Aorta (tissue), 5 donors: ENCODE measurements at regions not wholly inside any gene's neighbourhood (a gene's known extent, or its start where the extent isn't known, plus 50 kb on each side); places are given as distances from the start of the nearest gene placed in this dataset.
"Not testable (repeated sequence)": the region's sequence is repeated elsewhere in the genome, so short reads cannot be mapped to it uniquely, and the experiment has no call there.

ENCODE experiments used
- ATAC-seq: fragments of 200-7000 bp; cut with Tn5 transposase; one replicate; pipeline ENCODE4 v1.9.1; 2022; ENCODE audit warnings: moderate library complexity; ENCODE audit not compliant: low FRiP score
- DNase-seq, 2 donors: peaks; one replicate each; pipeline ENCODE4 v3.0.0-alpha.2; 2020
- H3K27ac ChIP-seq, 2 donors: one replicate each; pipeline ENCODE4 v1.5.1; 2013; ENCODE audit warnings: low read length in 2 of 2, mild to moderate bottlenecking in 2 of 2, moderate library complexity in 2 of 2, control low read depth in 1 of 2, inconsistent platforms in 1 of 2, low read depth in 1 of 2
- H3K27me3 ChIP-seq, 2 donors: one replicate each; pipeline ENCODE4 v1.6.1; 2013; ENCODE audit warnings: control low read depth in 1 of 2, low read length in 1 of 2, mild to moderate bottlenecking in 1 of 2, moderate library complexity in 1 of 2; ENCODE audit not compliant: insufficient read depth in 2 of 2, control insufficient read depth in 1 of 2
- H3K36me3 ChIP-seq, 2 donors: one replicate each; pipeline ENCODE4 v1.6.1; 2013; ENCODE audit warnings: control low read depth in 1 of 2, low read length in 1 of 2, mild to moderate bottlenecking in 1 of 2; ENCODE audit not compliant: insufficient read depth in 2 of 2, control insufficient read depth in 1 of 2
- H3K4me1 ChIP-seq, 2 donors: one replicate each; pipeline ENCODE4 v1.6.1; 2013; ENCODE audit warnings: low read length in 2 of 2, control low read depth in 1 of 2, mild to moderate bottlenecking in 1 of 2, moderate library complexity in 1 of 2; ENCODE audit not compliant: insufficient read depth in 2 of 2, control insufficient read depth in 1 of 2
- H3K4me3 ChIP-seq, 2 donors: one replicate each; pipeline ENCODE4 v1.5.1; 2013; ENCODE audit warnings: low read length in 2 of 2, control low read depth in 1 of 2, mild to moderate bottlenecking in 1 of 2
- H3K9me3 ChIP-seq: one replicate; pipeline ENCODE4 v1.6.1; 2013; ENCODE audit warnings: mild to moderate bottlenecking, low read length; ENCODE audit not compliant: control insufficient read depth
- WGBS, 2 donors: extraction: QIAGEN DNeasy Blood & Tissue Kit; methylation state at CpG; one replicate each; pipeline ENCODE4 v1.1.7; 2013; 5-methylcytosine and 5-hydroxymethylcytosine counted together
- intact Hi-C, 2 donors: fragments of 100-400 bp; cut with DNase I; formaldehyde crosslinking; loops; one replicate each; pipeline versions ENCODE4 v1.14.2 to v1.15.0; 2022
- donor health status: healthy with polysubstance abuse.
- donor health status: Bipolar disorder and iron deficiency.
- donor health status: DM: no; HTN: no; CAD: no.
- donor health status: DM: no; HTN: no; CAD: no.
- donor health status: DM: yes; HTN: yes; CAD: no.

DNA sequence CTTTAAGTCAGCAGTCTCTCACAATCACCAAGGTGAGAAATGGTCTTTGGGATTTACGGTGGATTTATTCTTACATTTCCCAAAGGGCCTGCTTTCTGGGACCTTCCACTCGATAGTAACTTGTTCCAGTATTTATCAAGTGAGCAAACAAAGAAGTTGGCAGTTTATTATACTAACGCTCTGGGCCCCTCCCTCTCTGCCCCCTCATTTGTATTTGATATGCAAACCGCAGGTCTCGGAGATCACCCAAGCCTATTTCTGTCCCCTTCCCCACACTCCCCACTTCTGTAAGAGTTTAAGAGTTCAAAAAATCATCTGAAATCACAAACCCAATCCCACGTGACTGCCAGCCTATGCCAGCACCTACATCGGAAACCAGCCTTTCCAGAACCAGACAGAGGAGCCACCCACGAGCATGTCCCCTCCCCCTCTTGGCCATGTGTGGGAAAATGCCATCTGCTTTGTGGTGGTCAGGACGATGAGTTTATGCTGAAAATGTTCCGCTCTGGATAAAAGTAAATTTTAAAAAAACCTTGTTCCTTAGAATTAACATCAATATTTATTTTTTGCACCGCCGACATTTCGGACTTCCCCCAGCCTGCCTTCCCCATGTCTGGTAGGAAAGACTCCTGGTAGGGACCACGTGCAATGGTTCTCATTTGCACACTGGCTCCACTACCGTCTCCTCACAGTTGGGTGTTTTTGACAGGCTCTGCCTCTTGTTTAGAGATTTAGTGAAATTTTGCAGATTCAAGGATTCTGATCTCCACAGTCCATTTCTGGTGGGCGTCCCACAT, 281.0 kb downstream of the TFAP2C start:
- 22 to 27% methylated on average over 16 of the region's 16 CpGs for WGBS, 2 donors
- no peaks in the 10 kb centered on the region for H3K9me3 ChIP-seq
- no peak overlapping the region for H3K4me3 ChIP-seq
- no peaks in the 10 kb centered on the region for H3K4me1 ChIP-seq
- H3K27ac ChIP-seq, result no peak overlapping the region
- ATAC-seq (no peak), DNase-seq (no peak)
- intact Hi-C loops, result no loop called here
- H3K27me3 ChIP-seq, result no peaks in the 10 kb centered on the region
- H3K36me3 ChIP-seq, result no peaks in the 10 kb centered on the region

DNA sequence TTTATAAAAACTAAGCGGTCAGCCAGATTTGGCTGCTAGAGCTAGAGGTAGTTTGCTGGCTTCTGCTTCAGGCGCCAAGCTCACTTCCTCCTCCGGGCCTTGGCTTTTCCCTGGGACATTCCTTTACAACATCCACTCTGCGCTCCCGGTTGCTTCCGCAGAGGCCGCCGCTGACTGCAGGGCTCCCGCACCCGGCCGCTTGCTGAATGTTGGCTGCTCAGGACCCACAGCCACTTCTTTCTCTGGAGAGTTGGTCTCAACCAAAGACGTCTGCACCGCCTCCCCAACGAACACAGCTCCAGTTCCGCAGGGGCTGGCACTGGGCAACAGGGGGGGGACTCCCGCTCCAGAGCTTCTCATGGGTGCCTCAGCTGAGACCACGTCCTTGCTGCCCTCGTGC, 282.8 kb downstream of the TFAP2C start:
- Histone ChIP-seq H3K9me3 (no peaks in the 10 kb centered on the region), H3K4me3 (no peak overlapping the region), H3K36me3 (no peaks in the 10 kb centered on the region), H3K27me3 (no peaks in the 10 kb centered on the region), H3K4me1 (no peaks in the 10 kb centered on the region), H3K27ac (no peak overlapping the region)
- ATAC-seq, result no peak
- 60 to 66% methylated on average over 18 of the region's 18 CpGs for WGBS, 2 donors
- intact Hi-C loops, result no loop called here
- no peak for DNase-seq

DNA sequence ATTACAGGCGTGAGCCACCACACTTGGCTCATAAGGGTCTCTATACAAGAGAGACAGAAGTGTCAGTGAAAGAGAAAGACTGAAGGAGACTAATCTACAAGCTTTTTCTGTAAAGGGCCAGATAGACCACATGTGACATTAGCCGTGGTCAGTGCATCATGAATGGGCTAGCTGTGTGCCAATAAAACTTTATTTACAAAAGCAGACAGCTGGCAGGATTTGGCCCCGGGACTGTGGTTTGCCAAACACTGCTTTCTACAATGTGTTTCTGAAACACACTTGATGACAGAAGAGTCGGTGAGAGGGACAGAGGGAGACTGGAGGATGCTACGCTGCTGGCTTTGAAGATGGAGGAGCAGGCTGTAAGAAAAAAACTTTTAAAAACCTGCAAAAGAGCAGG, 285.4 kb downstream of the TFAP2C start:
- Histone ChIP-seq H3K4me3 (no peak overlapping the region), H3K36me3 (no peaks in the 10 kb centered on the region), H3K9me3 (no peaks in the 10 kb centered on the region), H3K4me1 (no peaks in the 10 kb centered on the region), H3K27me3 (no peaks in the 10 kb centered on the region), H3K27ac (no peak overlapping the region)
- WGBS, 2 donors, result 71 to 81% methylated on average over 5 of the region's 5 CpGs
- no peak for DNase-seq
- intact Hi-C loops, result no loop called here
- no peak for ATAC-seq

DNA sequence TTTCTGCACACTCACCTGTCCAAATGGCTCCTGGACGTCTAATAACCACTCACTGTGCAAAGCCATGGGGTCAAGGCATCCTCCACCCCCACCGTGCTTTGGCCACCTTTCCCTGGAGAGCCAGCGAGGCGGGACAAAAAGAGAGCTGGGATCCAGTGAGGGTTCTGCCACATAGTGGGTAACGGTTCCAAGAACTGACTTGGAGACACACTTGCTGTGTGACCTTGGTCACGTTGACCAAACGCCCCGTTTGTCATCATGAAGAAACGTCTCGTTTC, 287.2 kb downstream of the TFAP2C start:
- ATAC-seq (no peak), DNase-seq (no peak)
- no peaks in the 10 kb centered on the region for H3K36me3 ChIP-seq
- no peaks in the 10 kb centered on the region for H3K27me3 ChIP-seq
- no peaks in the 10 kb centered on the region for H3K4me1 ChIP-seq
- no peaks in the 10 kb centered on the region for H3K9me3 ChIP-seq
- intact Hi-C loops, result no loop called here
- H3K4me3 ChIP-seq, result no peak overlapping the region
- WGBS, 2 donors, result 79 to 82% methylated on average over 10 of the region's 10 CpGs
- no peak overlapping the region for H3K27ac ChIP-seq

DNA sequence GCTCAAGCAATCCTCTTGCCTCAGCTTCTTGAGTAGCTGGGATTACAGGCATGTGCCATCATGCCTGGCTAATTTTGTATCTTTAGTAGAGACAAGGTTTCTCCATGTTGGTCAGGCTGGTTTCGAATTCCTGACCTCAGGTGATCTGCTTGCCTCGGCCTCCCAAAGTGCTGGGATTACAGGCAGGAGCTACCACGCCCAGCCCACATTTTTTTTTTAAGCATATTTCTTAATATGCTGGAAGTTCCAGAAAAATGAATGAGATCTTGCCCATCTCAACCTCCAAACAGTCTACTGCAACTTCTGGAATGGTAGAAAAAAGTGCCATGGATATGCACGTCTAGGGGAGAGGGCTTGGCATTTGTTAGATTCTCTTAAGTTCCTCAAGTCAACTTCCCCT, 290.9 kb downstream of the TFAP2C start:
- H3K27me3 ChIP-seq, H3K4me1 ChIP-seq, intact Hi-C loops, DNase-seq, H3K4me3 ChIP-seq, H3K36me3 ChIP-seq, ATAC-seq, H3K9me3 ChIP-seq, H3K27ac ChIP-seq: not testable (repeated sequence)
- WGBS, 2 donors, result 70 to 75% methylated on average over 4 of the region's 4 CpGs

- no peak for ATAC-seq
- Histone ChIP-seq H3K27me3 (no peaks in the 10 kb centered on the region), H3K4me1 (no peaks in the 10 kb centered on the region), H3K27ac (no peak overlapping the region), H3K9me3 (no peaks in the 10 kb centered on the region), H3K36me3 (no peaks in the 10 kb centered on the region), H3K4me3 (no peak overlapping the region)
- 63 to 67% methylated on average over 9 of the region's 9 CpGs for WGBS, 2 donors
- intact Hi-C loops, result no loop called here
- no peak for DNase-seq
These were observed 293.4 kb downstream of the TFAP2C start for GRCh38 chr20:56922497-56922896.

- H3K4me1 ChIP-seq, result no peaks in the 10 kb centered on the region
- no peak overlapping the region for H3K4me3 ChIP-seq
- ATAC-seq (no peak), DNase-seq (no peak)
- no peak overlapping the region for H3K27ac ChIP-seq
- H3K36me3 ChIP-seq, result no peaks in the 10 kb centered on the region
- H3K27me3 ChIP-seq, result no peaks in the 10 kb centered on the region
- WGBS, 2 donors, result 7 to 9% methylated on average over 34 of the region's 34 CpGs
- H3K9me3 ChIP-seq, result no peaks in the 10 kb centered on the region
- intact Hi-C loops, result no loop called here
These were observed 295.4 kb downstream of the TFAP2C start for GRCh38 chr20:56924292-56925081.

DNA sequence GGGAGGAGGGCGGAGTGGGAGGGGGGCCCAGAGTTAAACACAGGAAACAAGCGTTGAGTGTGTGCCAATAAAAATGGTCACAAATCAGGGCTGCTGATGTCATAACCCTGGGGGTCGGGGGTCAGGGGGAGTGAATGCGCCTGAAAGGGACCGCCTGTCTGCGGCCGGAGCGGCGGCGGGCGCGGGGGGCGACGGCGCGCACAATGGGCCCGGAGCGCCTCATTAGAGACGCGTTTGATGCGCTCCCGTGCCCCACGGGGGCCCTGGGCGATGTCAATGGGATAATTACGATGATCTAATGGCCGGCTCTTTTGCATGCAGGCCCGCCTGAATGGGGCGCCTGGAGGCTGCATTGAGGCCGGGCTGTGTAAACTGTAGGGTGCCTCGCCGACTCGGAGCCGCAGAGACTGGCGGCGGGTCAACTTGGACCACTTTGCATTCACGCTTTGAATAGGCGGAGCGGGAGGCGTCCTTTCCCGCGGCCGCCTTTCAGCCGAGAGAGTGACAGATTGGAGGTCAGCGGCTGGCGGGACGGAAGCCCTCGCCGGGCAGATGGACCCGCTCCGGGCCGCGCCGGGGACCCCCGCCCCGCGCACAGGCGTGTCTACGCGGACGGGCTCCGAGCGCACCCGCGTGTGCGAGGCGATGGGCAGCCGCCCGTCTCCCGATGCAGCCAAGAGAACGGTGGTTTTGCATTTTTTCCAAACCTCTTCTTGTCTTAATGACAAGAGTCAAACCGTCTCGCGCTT, 296.1 kb downstream of the TFAP2C start:
- H3K9me3 ChIP-seq, result no peaks in the 10 kb centered on the region
- intact Hi-C loops, result no loop called here
- H3K36me3 ChIP-seq, result no peaks in the 10 kb centered on the region
- ATAC-seq, result no peak
- H3K4me1 ChIP-seq, result no peaks in the 10 kb centered on the region
- H3K27me3 ChIP-seq, result no peaks in the 10 kb centered on the region
- DNase-seq, result no peak
- H3K27ac ChIP-seq, result no peak overlapping the region
- 1 to 2% methylated on average over 71 to 73 of the region's 73 CpGs for WGBS, 2 donors
- H3K4me3 ChIP-seq, result no peak overlapping the region
